KG1 (cell line): ENCODE measurements at regions not wholly inside any gene's neighbourhood (a gene's known extent, or its start where the extent isn't known, plus 50 kb on each side); places are given as distances from the start of the nearest gene placed in this dataset.
"Not testable (repeated sequence)": the region's sequence is repeated elsewhere in the genome, so short reads cannot be mapped to it uniquely, and the experiment has no call there.

Experiments used
- DNase-seq: peaks from one replicate; lab custom pipeline; 2025; lab: John Stamatoyannopoulos, UW

GRCh38 chr6:99668036-99668705 lies 61.5 kb downstream of the PRDM13 start:
- no peak for DNase-seq

DNA sequence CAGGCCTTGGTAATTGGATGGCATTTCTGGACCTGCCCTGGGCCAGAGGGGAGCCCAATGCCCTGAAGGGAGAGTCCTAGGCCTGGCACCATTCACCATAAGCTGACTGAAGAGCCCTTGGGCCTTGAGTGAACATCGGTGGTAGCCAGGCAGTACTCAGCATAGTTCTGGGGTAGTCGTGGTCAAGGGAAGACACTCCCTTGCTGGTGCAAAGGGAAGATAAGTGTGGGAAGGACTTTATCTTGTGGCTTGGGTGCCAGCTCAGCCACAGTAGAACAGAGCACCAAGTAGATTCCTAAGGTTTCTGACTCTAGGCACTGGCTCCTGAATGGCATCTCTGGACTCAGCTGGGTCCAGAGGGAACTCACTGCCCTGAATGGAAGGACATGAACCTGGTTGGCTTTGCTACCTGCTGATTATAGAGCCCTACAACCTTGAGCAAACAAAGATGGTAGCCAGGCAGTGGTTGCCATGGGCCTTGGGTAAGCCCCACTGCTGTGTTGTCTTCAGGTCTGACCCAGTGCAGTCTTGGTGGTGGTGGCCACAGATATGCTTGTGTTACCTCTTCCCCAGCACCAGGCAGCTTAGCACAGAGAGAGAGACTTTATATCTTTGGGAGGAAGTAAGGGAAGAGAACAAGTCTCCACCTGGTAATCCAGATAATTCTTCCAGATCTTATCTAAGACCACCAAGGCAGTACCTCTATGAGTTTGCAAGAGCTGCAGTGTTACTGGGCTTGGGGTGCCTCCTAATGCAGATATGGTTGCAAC lies 83.5 kb downstream of the PRDM13 start:
- no peak for DNase-seq

DNA sequence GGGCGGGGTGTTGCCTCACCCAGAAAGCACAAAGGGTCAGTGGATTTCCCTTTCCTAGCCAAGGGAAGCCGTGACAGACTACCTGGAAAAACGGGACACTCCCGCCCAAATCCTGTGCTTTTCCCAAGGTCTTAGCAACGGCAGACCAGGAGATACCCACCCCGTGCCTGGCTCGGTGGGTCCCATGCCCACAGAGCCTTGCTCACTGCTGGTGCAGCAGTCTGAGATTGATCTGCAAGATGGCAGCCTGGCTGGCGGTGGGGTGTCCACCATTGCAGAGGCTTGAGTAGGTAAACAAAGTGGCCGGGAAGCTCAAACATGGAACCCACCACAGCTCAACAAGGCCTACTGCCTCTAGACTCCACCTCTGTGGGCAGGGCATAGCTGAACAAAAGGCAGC lies 95.7 kb downstream of the PRDM13 start:
- DNase-seq = not testable (repeated sequence)

DNA sequence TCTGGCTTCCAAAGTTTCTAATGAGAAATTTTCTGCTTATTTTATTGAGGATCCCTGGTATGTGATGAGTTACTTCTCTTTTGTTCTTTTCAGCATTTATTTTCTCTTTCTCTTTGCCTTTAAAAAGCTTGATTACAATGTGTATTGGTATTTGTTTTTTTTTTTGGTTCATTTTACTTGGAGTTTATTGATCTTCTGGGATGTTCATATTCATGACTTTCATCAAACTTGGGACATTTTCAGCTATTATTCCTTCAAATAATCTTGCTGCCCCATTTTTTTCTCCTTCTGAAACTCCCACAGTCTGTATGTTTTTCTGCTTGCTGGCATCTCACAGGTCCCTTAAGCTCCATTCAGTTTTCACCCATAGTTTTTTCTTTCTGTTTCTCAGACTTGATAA lies 102.4 kb downstream of the PRDM13 start:
- DNase-seq = no peak

GRCh38 chr6:99711302-99711701 lies 104.7 kb downstream of the PRDM13 start:
- DNase-seq = no peak

- DNase-seq = no peak
Measured at GRCh38 chr6:99711925-99712324, 105.3 kb downstream of the PRDM13 start.

- no peak for DNase-seq
Measured at GRCh38 chr6:99712519-99712918, 105.9 kb downstream of the PRDM13 start.

DNA sequence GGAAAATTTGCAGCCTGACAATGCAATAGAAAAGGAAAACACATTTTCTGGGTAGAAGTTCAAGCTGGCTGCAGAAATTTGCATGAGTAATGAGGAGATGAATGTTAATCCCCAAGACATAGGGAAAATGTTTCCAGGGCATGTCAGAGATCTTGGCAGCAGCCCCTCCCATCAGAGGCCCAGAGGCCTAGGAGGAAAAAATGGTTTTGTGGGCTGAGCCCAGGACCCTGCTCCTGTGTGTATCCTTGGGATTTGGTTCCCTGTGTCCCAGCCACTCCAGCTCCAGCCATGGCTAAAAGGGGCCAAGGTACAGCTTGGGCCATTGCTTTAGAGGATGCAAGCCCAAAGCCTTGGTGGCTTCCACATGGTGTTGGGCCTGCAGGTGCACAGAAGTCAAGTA lies 115.4 kb downstream of the PRDM13 start:
- DNase-seq = not testable (repeated sequence)

DNA sequence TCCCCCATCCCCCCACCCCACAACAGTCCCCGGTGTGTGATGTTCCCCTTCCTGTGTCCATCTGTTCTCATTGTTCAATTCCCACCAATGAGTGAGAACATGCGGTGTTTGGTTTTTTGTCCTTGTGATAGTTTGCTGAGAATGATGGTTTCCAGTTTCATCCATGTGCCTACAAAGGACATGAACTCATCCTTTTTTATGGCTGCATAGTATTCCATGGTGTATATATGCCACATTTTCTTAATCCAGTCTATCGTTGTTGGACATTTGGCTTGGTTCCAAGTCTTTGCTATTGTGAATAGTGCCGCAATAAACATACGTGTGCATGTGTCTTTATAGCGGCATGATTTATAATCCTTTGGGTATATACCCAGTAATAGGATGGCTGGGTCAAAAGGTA lies 123.6 kb downstream of the PRDM13 start:
- DNase-seq = not testable (repeated sequence)

DNA sequence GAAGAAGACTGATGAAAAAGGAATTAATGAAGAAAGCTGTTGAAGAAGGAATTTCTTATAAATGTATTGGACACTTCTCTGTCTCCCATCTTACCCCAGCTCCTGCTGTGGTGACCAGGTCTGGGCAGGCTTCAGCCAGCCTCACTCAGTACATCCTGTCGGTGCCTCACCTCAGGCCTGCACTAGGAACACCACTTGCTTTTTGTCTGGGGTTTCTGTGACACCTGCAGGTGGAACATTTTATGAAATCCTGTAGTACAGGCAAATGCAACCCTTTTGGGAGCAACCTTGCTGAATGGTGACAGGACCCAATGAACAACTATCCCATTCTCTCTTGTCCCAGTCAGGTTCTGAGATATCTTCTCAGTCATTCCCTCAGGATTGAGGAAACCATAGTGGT lies 129.7 kb downstream of the PRDM13 start:
- no peak for DNase-seq

DNA sequence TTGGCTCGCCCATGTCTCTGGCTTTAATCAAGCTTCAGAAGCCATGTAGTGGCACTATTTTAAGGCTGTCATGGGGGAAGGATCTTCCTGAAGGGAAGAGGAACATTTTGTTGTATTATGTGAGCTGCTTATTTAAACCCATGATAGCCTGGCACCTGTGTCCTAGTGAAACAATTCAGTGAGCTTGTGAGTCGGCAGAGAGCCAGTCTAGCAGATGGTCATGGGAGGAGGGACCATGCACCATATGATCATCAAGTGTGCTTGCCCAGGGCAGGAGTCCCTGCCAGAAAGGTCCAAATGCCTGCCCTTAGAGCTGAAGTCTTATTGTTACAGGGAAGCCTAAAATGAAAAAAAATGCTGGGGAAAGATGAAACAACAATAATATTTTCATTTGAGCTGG lies 132.9 kb downstream of the PRDM13 start:
- DNase-seq = no peak

DNA sequence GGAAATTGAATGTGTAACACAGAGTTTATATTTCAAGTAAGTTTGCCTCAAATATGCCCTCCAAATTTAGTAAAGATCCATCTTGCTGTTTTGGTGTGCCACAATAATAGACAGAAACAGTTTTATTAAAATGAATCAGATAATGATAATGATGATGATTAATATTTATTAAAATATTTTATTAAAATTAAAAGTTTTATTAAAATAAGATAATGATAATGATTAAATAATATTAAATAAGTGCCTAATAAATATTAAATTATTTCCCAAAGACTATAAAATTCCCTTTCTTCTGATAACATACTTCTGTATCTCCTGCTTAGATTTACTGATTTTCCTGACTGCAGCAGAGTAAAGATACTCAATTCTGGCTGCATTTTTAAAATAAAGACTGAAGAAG lies 134.5 kb downstream of the PRDM13 start:
- DNase-seq = no peak

- no peak for DNase-seq
Measured at GRCh38 chr6:99743647-99744046, 137.0 kb downstream of the PRDM13 start.

- no peak for DNase-seq
Measured at GRCh38 chr6:99745651-99746050, 139.0 kb downstream of the PRDM13 start.

GRCh38 chr6:99746261-99746895 lies 139.7 kb downstream of the PRDM13 start:
- peak; percentile 25 for DNase-seq

GRCh38 chr6:99761711-99762110 lies 155.1 kb downstream of the PRDM13 start:
- no peak for DNase-seq

GRCh38 chr6:99768166-99768565 lies 161.5 kb downstream of the PRDM13 start:
- no peak for DNase-seq

DNA sequence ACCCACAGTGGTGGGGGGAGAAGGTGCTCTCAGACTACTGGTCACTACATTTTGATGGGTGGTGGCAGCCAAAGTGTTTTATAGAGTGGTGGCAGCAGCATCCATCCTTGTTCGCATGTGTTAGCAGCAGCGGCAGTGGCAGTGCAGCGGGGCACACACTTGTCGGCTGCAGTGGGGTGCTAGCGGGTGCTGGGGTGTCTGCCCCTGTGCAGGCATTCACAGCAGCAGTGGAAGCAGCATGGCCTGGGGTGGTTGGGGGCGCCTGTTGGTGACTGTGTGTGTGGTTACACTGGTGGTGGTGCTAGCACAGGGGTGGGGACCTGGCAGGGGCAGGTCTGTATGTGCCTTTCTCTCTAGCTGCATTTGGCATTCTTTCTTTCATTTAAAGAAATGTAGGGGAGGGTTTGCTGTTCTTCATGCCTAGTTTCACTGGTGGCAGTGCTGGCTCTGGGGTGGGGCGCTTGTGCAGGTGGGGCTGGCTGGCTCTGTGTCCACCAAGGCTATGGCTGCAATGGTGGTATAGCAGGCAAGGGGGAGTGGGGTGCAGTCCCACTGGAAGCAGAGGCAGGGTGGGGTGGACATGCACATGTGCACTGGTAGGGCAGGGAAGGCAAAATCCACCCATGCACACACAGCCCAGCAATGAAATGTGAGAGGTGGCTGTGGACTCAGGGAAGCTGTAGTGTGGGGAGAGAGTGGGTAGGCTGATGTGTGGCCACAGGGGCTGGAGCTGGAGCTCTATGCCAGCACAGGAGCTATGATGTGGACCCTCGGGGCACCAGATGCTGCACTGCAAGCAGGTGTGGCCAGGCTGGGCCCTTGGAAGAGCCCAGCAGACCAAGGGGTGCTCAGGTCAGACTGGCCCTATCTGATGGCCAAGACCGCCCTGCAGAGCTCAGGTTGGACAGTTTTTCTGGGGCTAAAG lies 173.3 kb downstream of the PRDM13 start:
- DNase-seq = no peak

DNA sequence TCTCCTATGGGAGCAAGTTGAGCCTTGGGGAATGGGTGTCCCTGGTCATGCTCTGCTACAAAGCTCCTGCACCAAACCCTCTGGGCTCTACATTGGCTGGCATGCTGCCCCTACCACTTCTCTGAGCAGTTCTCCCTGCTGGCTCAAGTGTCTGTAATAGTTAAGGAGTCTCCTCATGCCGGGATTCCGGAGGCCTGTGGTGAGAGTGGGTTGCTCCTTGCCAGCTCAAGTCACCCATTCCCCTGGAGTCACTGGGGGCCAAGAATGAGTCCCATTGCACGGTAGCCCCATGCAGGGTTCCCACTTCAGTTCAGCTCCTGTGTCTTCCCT lies 173.9 kb downstream of the PRDM13 start:
- DNase-seq = no peak

DNA sequence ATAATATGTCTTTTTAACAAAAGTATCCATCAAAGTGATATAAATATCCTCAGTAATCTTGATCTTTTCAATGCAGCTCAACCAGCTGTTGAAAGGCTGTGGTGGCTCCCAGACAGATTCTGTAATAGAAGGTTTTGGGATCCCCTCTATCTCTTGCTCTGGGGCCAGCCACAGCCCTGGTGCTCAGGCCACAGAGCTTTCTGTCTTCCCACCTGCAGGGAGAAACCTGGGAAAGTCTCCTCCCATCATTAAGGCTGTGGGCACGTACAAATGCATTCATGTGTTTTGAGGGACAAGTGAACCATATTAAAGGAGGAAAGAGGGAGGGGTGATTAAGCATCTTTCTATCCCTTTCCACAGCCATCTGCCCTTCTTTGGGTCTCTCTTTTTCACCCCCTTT lies 183.1 kb downstream of the PRDM13 start:
- DNase-seq = no peak

DNA sequence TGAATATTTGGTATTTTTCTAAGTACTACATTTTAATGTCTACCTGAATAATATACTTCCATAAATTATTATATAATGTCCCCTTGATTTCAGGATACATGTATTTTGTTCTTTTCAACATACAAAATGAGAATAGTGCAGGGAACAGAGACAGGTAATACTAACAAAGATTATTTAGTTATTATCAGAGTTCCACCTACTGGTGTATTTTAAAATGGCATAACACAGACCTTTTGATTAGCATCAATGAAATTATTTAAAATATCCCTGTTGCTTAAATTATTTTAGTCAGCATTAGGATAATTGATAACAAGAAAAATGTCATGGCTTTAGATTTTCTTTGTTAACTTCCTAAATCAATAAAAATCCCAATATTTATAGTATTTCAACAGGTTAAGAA lies 184.0 kb downstream of the PRDM13 start:
- DNase-seq = no peak

DNA sequence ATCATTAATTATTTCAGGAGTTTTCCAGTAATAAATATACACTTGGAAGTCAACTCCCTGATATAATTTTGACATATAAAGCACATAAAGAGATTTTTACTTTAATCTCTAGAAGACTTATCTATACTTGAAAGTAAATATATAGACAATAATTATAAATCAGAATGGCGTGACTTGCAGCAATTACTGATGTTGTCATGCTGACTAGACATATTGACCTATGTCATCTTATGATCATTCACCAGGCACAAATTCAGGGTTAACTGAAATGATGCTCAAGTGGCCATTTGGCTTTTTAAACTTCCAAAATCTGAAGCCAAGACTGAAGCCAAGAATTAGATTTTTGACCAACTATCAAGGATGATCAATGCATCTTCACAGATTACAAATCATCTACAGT lies 192.2 kb downstream of the MCHR2 start:
- DNase-seq = no peak
